ENCODE measurements at regions not wholly inside any gene's neighbourhood (a gene's known extent, or its start where the extent isn't known, plus 50 kb on each side); places are given as distances from the start of the nearest gene placed in this dataset.
"Not testable (repeated sequence)": the region's sequence is repeated elsewhere in the genome, so short reads cannot be mapped to it uniquely, and the experiment has no call there.

- no peak for DNase-seq
Observed at GRCh38 chr1:224539971-224540370, 76.1 kb upstream of the CNIH3 start.

- no peak for DNase-seq
Observed at GRCh38 chr1:224540535-224540934, 75.6 kb upstream of the CNIH3 start.

- DNase-seq, result no peak
Observed at GRCh38 chr1:224541072-224541790, 74.9 kb upstream of the CNIH3 start.

GRCh38 chr1:224541901-224542630 is 74.1 kb upstream of the CNIH3 start:
- no peak for DNase-seq

- no peak for DNase-seq
Observed at GRCh38 chr1:224542783-224543440, 73.2 kb upstream of the CNIH3 start.

GRCh38 chr1:224543453-224543852 is 72.7 kb upstream of the CNIH3 start:
- no peak for DNase-seq

- no peak for DNase-seq
Observed at GRCh38 chr1:224544346-224545110, 71.6 kb upstream of the CNIH3 start.

GRCh38 chr1:224545571-224545970 is 70.5 kb upstream of the CNIH3 start:
- no peak for DNase-seq

GRCh38 chr1:224548676-224549075 is 67.4 kb upstream of the CNIH3 start:
- no peak for DNase-seq

GRCh38 chr1:224551189-224551588 is 64.9 kb upstream of the CNIH3 start:
- not testable (repeated sequence) for DNase-seq

GRCh38 chr1:224554056-224554455 is 62.1 kb upstream of the CNIH3 start:
- DNase-seq, result no peak

- no peak for DNase-seq
Observed at GRCh38 chr1:224554620-224555259, 61.4 kb upstream of the CNIH3 start.

GRCh38 chr1:224558904-224559303 is 57.2 kb upstream of the CNIH3 start:
- DNase-seq, result no peak

GRCh38 chr1:224559981-224560728 is 56.0 kb upstream of the CNIH3 start:
- DNase-seq, result no peak

- not testable (repeated sequence) for DNase-seq
Observed at GRCh38 chr1:224562881-224563280, 53.2 kb upstream of the CNIH3 start.

GRCh38 chr1:224563666-224564065 is 52.5 kb upstream of the CNIH3 start:
- DNase-seq, result no peak

- DNase-seq, result no peak
Observed at GRCh38 chr1:224564454-224565084, 51.5 kb upstream of the CNIH3 start.

GRCh38 chr1:224565186-224565585 is 50.9 kb upstream of the CNIH3 start:
- no peak for DNase-seq

- DNase-seq, result no peak
Observed at GRCh38 chr1:224565611-224566406, 50.3 kb upstream of the CNIH3 start.

All from SHP77 (cell line).